ENCODE measurements at regions not wholly inside any gene's neighbourhood (a gene's known extent, or its start where the extent isn't known, plus 50 kb on each side); places are given as distances from the start of the nearest gene placed in this dataset.

GRCh38 chr4:124288706-124289486 is 423.6 kb downstream of the ANKRD50 start:
- no peak overlapping the region for H3K9ac ChIP-seq (ENCODE audit: low read length in 3 of 3)
- no peaks in the 10 kb centered on the region for H3K4me1 ChIP-seq (ENCODE audit: control insufficient read depth in 2 of 3, insufficient read depth in 2 of 3, low read depth in 1 of 3, low read length in 3 of 3)

GRCh38 chr4:124290678-124291077 is 421.9 kb downstream of the ANKRD50 start:
- Histone ChIP-seq H3K9ac (ENCODE audit: low read length in 3 of 3) (no peak overlapping the region), H3K27ac (ENCODE audit: low read depth in 2 of 2, low read length in 2 of 2) (no peak overlapping the region), H3K4me1 (ENCODE audit: control insufficient read depth in 2 of 3, insufficient read depth in 2 of 3, low read depth in 1 of 3, low read length in 3 of 3) (no peaks in the 10 kb centered on the region), H3K36me3 (ENCODE audit: control insufficient read depth in 2 of 3, insufficient read depth in 3 of 3, low read length in 3 of 3) (no peaks in the 10 kb centered on the region), H3K27me3 (ENCODE audit: control insufficient read depth, insufficient read depth, low read length) (no peaks in the 10 kb centered on the region), H3K4me3 (ENCODE audit: low read length in 3 of 3) (no peak overlapping the region), H3K9me3 (ENCODE audit: control insufficient read depth in 2 of 3, insufficient read depth in 1 of 3, low read length in 3 of 3) (no peaks in the 10 kb centered on the region)
- no peak for DNase-seq
- FAIRE-seq = no peak
- TF ChIP-seq, protein P1, sequence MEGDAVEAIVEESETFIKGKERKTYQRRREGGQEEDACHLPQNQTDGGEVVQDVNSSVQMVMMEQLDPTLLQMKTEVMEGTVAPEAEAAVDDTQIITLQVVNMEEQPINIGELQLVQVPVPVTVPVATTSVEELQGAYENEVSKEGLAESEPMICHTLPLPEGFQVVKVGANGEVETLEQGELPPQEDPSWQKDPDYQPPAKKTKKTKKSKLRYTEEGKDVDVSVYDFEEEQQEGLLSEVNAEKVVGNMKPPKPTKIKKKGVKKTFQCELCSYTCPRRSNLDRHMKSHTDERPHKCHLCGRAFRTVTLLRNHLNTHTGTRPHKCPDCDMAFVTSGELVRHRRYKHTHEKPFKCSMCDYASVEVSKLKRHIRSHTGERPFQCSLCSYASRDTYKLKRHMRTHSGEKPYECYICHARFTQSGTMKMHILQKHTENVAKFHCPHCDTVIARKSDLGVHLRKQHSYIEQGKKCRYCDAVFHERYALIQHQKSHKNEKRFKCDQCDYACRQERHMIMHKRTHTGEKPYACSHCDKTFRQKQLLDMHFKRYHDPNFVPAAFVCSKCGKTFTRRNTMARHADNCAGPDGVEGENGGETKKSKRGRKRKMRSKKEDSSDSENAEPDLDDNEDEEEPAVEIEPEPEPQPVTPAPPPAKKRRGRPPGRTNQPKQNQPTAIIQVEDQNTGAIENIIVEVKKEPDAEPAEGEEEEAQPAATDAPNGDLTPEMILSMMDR (IDR thresholded peaks at IDR 0.05; ENCODE audit: borderline replicate concordance, extremely low read depth, insufficient read depth) = no peak
- intact Hi-C loops (cut with DNase I) = no loop called here

More at GRCh38 chr4:124288706-124289486, 423.6 kb downstream of the ANKRD50 start:
- FAIRE-seq (no peak), DNase-seq (no peak)
- no peaks in the 10 kb centered on the region for H3K27me3 ChIP-seq (ENCODE audit: control insufficient read depth, insufficient read depth, low read length)
- no peaks in the 10 kb centered on the region for H3K9me3 ChIP-seq (ENCODE audit: control insufficient read depth in 2 of 3, insufficient read depth in 1 of 3, low read length in 3 of 3)
- no peaks in the 10 kb centered on the region for H3K36me3 ChIP-seq (ENCODE audit: control insufficient read depth in 2 of 3, insufficient read depth in 3 of 3, low read length in 3 of 3)
- TF ChIP-seq, protein P1 (IDR thresholded peaks at IDR 0.05; ENCODE audit: borderline replicate concordance, extremely low read depth, insufficient read depth) = no peak
- no peak overlapping the region for H3K4me3 ChIP-seq (ENCODE audit: low read length in 3 of 3)
- H3K27ac ChIP-seq (ENCODE audit: low read depth in 2 of 2, low read length in 2 of 2) = no peak overlapping the region
- intact Hi-C loops (cut with DNase I) = no loop called here

DNA sequence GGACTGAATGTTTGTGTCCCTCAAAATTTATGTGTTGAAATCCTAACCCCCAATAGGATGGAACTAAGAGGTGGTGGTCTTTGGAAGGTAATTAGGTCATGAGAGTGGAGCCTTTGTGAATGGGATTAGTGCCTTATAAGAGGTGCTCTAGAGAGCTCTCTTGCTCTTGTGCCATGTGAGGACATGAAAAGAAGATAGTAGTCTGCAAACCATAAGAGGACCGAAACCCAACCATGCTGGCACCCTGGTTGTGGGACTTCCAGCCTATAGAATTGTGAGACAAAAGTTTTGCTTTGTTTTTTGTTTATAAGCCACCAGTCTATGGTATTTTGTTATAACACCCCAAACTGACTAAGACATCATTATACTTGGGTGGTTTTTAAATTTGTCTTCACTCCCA is 417.1 kb downstream of the ANKRD50 start:
- H3K9me3 ChIP-seq (ENCODE audit: control insufficient read depth in 2 of 3, insufficient read depth in 1 of 3, low read length in 3 of 3) = no peaks in the 10 kb centered on the region
- intact Hi-C loops (cut with DNase I) = no loop called here
- DNase-seq (no peak), FAIRE-seq (no peak)
- no peaks in the 10 kb centered on the region for H3K27me3 ChIP-seq (ENCODE audit: control insufficient read depth, insufficient read depth, low read length)
- no peak overlapping the region for H3K27ac ChIP-seq (ENCODE audit: low read depth in 2 of 2, low read length in 2 of 2)
- TF ChIP-seq, protein P1 (IDR thresholded peaks at IDR 0.05; ENCODE audit: borderline replicate concordance, extremely low read depth, insufficient read depth) = no peak
- no peaks in the 10 kb centered on the region for H3K4me1 ChIP-seq (ENCODE audit: control insufficient read depth in 2 of 3, insufficient read depth in 2 of 3, low read depth in 1 of 3, low read length in 3 of 3)
- H3K36me3 ChIP-seq (ENCODE audit: control insufficient read depth in 2 of 3, insufficient read depth in 3 of 3, low read length in 3 of 3) = no peaks in the 10 kb centered on the region
- H3K4me3 ChIP-seq (ENCODE audit: low read length in 3 of 3) = no peak overlapping the region
- H3K9ac ChIP-seq (ENCODE audit: low read length in 3 of 3) = no peak overlapping the region
